K562 (cell line): ENCODE measurements at regions not wholly inside any gene's neighbourhood (a gene's known extent, or its start where the extent isn't known, plus 50 kb on each side); places are given as distances from the start of the nearest gene placed in this dataset.

Experiments used
- BHLHE40 ChIP-seq: IDR thresholded peaks from 2 replicates; pipeline ENCODE4 v1.6.1; 2011; ENCODE audit warnings: low read length, improper control_type of control experiment
- CBFB ChIP-seq: sonication (generic); formaldehyde crosslinking; IDR thresholded peaks from 2 replicates; pipeline ENCODE4 v1.4.0; 2020; ENCODE audit warnings: mild to moderate bottlenecking, missing genetic modification reagents
- CBX8 ChIP-seq: fragments of 200-600 bp; sonication (generic); IDR thresholded peaks from 2 replicates; pipeline ENCODE4 v1.6.1; 2012; ENCODE audit warnings: borderline replicate concordance, mixed run types, low read depth, mild to moderate bottlenecking, moderate library complexity, mixed read lengths, low read length, control low read depth, inconsistent platforms; ENCODE audit not compliant: poor library complexity, severe bottlenecking; ENCODE audit errors: extremely low read depth
- CEBPG ChIP-seq, 3 experiments: fragments of 200-800 bp in 1 of 3; sonication (Bioruptor generic) in 1 of 3; sonication (generic) in 1 of 3; formaldehyde crosslinking in 1 of 3; IDR thresholded peaks in 2 of 3; conservative IDR thresholded peaks in 1 of 3; 2 replicates each; pipeline versions ENCODE4 v1.6.1 to v1.8.0; 2016 to 2022; ENCODE audit warnings: missing compliant biosample characterization in 2 of 3, missing genetic modification characterization in 2 of 3, mild to moderate bottlenecking in 1 of 3, missing genetic modification reagents in 1 of 3
- CTBP1 ChIP-seq: fragments of 450-650 bp; IDR thresholded peaks from 2 replicates; pipeline ENCODE4 v1.6.1; 2016; ENCODE audit warnings: borderline replicate concordance
- CXXC5 ChIP-seq: fragments of 250-450 bp; sonication (Bioruptor Pico); IDR thresholded peaks from 2 replicates; pipeline ENCODE4 v1.8.0; 2022; ENCODE audit warnings: inconsistent platforms, mild to moderate bottlenecking, moderate library complexity
- DPF2 ChIP-seq: fragments of 450-650 bp; IDR thresholded peaks from 2 replicates; pipeline ENCODE4 v1.6.1; 2016
- ETV1 ChIP-seq: fragments of 450-650 bp; conservative IDR thresholded peaks from 2 replicates; pipeline ENCODE4 v1.6.1; 2016; ENCODE audit warnings: missing genetic modification characterization, control low read depth, low read depth, missing compliant biosample characterization
- FOXA3 ChIP-seq, 2 experiments: fragments of 450-650 bp in 1 of 2; sonication (generic) in 1 of 2; formaldehyde crosslinking; IDR thresholded peaks in 1 of 2; conservative IDR thresholded peaks in 1 of 2; 2 replicates each; pipeline versions ENCODE4 v1.4.0 to v1.8.0; 2020 to 2022; ENCODE audit warnings: mild to moderate bottlenecking in 2 of 2, missing genetic modification reagents in 1 of 2
- GTF2E2 ChIP-seq: fragments of 200-800 bp; sonication (Bioruptor generic); IDR thresholded peaks from 2 replicates; pipeline ENCODE4 v1.6.1; 2016; ENCODE audit warnings: missing genetic modification characterization, missing compliant biosample characterization
- KAT7 ChIP-seq: sonication (generic); formaldehyde crosslinking; IDR thresholded peaks from 2 replicates; pipeline ENCODE4 v1.8.0; 2022; ENCODE audit warnings: missing genetic modification reagents, mild to moderate bottlenecking, borderline replicate concordance
- LCOR ChIP-seq: sonication (generic); formaldehyde crosslinking; IDR thresholded peaks from 2 replicates; pipeline ENCODE4 v1.8.0; 2022; ENCODE audit warnings: mild to moderate bottlenecking, missing genetic modification reagents
- MCM3 ChIP-seq: fragments of 450-650 bp; IDR thresholded peaks from 2 replicates; pipeline ENCODE4 v1.6.1; 2016
- MYC ChIP-seq, 2 experiments: fragments of 250-450 bp in 1 of 2; sonication (Bioruptor Pico) in 1 of 2; IDR thresholded peaks; 2 replicates each; pipeline versions ENCODE4 v1.5.1 to v1.6.1; 2012 to 2021; ENCODE audit warnings: low read depth in 2 of 2, borderline replicate concordance in 1 of 2, improper control_type of control experiment in 1 of 2, low read length in 1 of 2, mild to moderate bottlenecking in 1 of 2, moderate library complexity in 1 of 2
- NEUROD1 ChIP-seq: fragments of 150-350 bp; IDR thresholded peaks from 2 replicates; pipeline ENCODE4 v1.6.1; 2014; ENCODE audit warnings: borderline replicate concordance, low read length, low read depth; ENCODE audit not compliant: partially characterized antibody
- POLR2G ChIP-seq: fragments of 200-400 bp; formaldehyde crosslinking; IDR thresholded peaks from 2 replicates; pipeline ENCODE4 v1.6.1; 2017; ENCODE audit warnings: low read depth, mild to moderate bottlenecking, antibody characterized with exemption, low read length, moderate library complexity
- SMAD1 ChIP-seq: fragments of 150-350 bp; IDR thresholded peaks from 2 replicates; pipeline ENCODE4 v1.6.1; 2014; ENCODE audit warnings: low read length, low read depth; ENCODE audit not compliant: partially characterized antibody
- SMAD2 ChIP-seq: fragments of 150-350 bp; IDR thresholded peaks from 2 replicates; pipeline ENCODE4 v1.6.1; 2014; ENCODE audit warnings: low read depth, mild to moderate bottlenecking, low read length
- SMAD3 ChIP-seq: fragments of 450-650 bp; formaldehyde crosslinking; conservative IDR thresholded peaks from 2 replicates; pipeline ENCODE4 v1.4.0; 2020; ENCODE audit warnings: mild to moderate bottlenecking
- TAF9B ChIP-seq: fragments of 450-650 bp; IDR thresholded peaks from 2 replicates; pipeline ENCODE4 v1.6.1; 2018; ENCODE audit warnings: mild to moderate bottlenecking; ENCODE audit not compliant: partially characterized antibody
- ZFX ChIP-seq: sonication (generic); formaldehyde crosslinking; IDR thresholded peaks from 2 replicates; pipeline ENCODE4 v1.8.0; 2022; ENCODE audit warnings: mild to moderate bottlenecking, missing genetic modification reagents, moderate library complexity
- ZNF134 ChIP-seq: fragments of 250-450 bp; sonication (Bioruptor Pico); conservative IDR thresholded peaks from 2 replicates; pipeline ENCODE4 v1.4.0; 2020
- TF ChIP-seq, protein P1 (sequence below): fragments of 450-650 bp; formaldehyde crosslinking; IDR thresholded peaks from 2 replicates; pipeline ENCODE4 v1.4.0; 2022; ENCODE audit warnings: mild to moderate bottlenecking, moderate library complexity
- TF ChIP-seq, protein P2 (sequence below): fragments of 250-450 bp; sonication (Bioruptor Pico); IDR thresholded peaks from 2 replicates; pipeline ENCODE4 v1.8.0; 2022; ENCODE audit warnings: moderate library complexity, mild to moderate bottlenecking, inconsistent platforms
- TF ChIP-seq, protein P3 (sequence below): sonication (generic); formaldehyde crosslinking; IDR thresholded peaks from 2 replicates; pipeline ENCODE4 v1.4.0; 2020; ENCODE audit warnings: mild to moderate bottlenecking, missing genetic modification reagents

DNA sequence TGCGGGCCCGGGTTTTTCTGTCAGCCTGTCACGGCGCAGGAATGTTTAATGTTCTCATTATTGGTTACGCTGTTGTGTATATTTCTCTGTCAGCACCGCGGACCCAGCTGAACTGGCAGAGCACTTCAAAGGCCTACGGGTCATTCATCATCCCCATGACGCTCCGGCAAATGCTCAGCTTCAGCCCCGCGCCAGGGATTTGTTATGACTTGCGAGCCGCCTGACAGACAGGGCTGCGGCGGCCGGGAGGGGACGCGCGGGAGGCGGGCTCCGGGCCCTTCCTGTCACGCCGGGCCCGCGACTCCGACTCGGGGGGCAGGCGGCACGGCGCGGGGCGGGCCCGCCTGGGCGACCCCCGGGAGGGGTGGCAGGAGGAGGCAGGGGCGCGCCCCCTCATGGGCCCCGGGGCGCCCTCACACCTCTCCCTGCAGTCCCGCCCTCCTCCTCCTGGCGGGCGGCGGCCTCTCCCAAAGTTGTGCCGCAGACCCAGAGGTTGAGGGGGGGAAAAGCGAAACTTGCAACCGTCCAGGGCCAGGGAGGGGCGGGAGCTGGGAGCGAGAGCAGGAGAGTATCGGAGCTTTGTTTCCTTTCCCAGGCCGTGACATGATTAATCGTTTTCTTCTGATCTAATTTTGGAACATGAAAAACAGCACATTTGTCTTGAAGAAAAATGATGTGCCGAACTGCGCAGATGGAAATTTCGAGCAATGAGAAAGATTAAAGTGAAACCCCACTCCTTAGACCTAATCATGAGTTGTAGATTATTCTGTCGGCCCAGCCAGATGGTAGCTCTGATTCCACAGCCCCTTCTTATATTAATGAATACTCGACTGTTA, 59.3 kb upstream of the COMTD1 start (continued):
- no peak for TF ChIP-seq CEBPG (CRISPR knock-in tag; IDR thresholded peaks at IDR 0.05)
- no peak for TF ChIP-seq CEBPG (tag; conservative IDR thresholded peaks at IDR 0.05 in 1 of 2, IDR thresholded peaks at IDR 0.05 in 1 of 2)
- TF ChIP-seq CBX8 = peak; percentile 53
- TF ChIP-seq ZFX (CRISPR knock-in tag) = no peak; the same call in 1 of the 2 replicates
- no peak for TF ChIP-seq SMAD2
- no peak for TF ChIP-seq FOXA3 (CRISPR knock-in tag; conservative IDR thresholded peaks at IDR 0.05 in 1 of 2, IDR thresholded peaks at IDR 0.05 in 1 of 2)
- no peak for TF ChIP-seq BHLHE40
- TF ChIP-seq GTF2E2 (tag) = no peak
- TF ChIP-seq, protein P1, sequence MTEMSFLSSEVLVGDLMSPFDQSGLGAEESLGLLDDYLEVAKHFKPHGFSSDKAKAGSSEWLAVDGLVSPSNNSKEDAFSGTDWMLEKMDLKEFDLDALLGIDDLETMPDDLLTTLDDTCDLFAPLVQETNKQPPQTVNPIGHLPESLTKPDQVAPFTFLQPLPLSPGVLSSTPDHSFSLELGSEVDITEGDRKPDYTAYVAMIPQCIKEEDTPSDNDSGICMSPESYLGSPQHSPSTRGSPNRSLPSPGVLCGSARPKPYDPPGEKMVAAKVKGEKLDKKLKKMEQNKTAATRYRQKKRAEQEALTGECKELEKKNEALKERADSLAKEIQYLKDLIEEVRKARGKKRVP (CRISPR knock-in tag) = no peak
- TF ChIP-seq LCOR = no peak
- TF ChIP-seq CBFB (CRISPR knock-in tag) = no peak
- 0 out of 2 replicates have a peak, but pooled peaks have one; percentile 4 for TF ChIP-seq ETV1
- TF ChIP-seq DPF2 = peak; percentile 25; the same call in 1 of the 2 replicates
- TF ChIP-seq ZNF134 = no peak
- TF ChIP-seq, protein P2, sequence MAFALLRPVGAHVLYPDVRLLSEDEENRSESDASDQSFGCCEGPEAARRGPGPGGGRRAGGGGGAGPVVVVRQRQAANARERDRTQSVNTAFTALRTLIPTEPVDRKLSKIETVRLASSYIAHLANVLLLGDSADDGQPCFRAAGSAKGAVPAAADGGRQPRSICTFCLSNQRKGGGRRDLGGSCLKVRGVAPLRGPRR (CRISPR knock-in tag) = no peak
- TF ChIP-seq SMAD1 = no peak
- no peak for TF ChIP-seq SMAD3 (CRISPR knock-in tag)
- TF ChIP-seq NEUROD1 = no peak
- TF ChIP-seq POLR2G = peak; percentile 67; the same call in 1 of the 2 replicates
- TF ChIP-seq CXXC5 (CRISPR knock-in tag) = peak; percentile 87
- no peak for TF ChIP-seq KAT7 (CRISPR knock-in tag)
- TF ChIP-seq, protein P3, sequence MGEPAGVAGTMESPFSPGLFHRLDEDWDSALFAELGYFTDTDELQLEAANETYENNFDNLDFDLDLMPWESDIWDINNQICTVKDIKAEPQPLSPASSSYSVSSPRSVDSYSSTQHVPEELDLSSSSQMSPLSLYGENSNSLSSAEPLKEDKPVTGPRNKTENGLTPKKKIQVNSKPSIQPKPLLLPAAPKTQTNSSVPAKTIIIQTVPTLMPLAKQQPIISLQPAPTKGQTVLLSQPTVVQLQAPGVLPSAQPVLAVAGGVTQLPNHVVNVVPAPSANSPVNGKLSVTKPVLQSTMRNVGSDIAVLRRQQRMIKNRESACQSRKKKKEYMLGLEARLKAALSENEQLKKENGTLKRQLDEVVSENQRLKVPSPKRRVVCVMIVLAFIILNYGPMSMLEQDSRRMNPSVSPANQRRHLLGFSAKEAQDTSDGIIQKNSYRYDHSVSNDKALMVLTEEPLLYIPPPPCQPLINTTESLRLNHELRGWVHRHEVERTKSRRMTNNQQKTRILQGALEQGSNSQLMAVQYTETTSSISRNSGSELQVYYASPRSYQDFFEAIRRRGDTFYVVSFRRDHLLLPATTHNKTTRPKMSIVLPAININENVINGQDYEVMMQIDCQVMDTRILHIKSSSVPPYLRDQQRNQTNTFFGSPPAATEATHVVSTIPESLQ (CRISPR knock-in tag) = no peak
- TF ChIP-seq TAF9B = no peak
- TF ChIP-seq MCM3 = no peak
- TF ChIP-seq CTBP1 = peak; percentile 68; the same call in 1 of the 2 replicates
- no peak for TF ChIP-seq MYC (IDR thresholded peaks at IDR 0.05; ENCODE audit: low read depth, low read length)
- TF ChIP-seq MYC (CRISPR knock-in tag; IDR thresholded peaks at IDR 0.05; ENCODE audit: borderline replicate concordance, low read depth) = no peak
